SU-DHL-6 (cell line): ENCODE measurements at regions not wholly inside any gene's neighbourhood (a gene's known extent, or its start where the extent isn't known, plus 50 kb on each side); places are given as distances from the start of the nearest gene placed in this dataset.

Source experiments
- EZH2phosphoT487 ChIP-seq: fragments of 200-600 bp; sonication (generic), shearing (Covaris generic); conservative IDR thresholded peaks from 2 replicates; pipeline ENCODE4 v1.6.1; 2018; ENCODE audit warnings: mild to moderate bottlenecking, antibody characterized with exemption, low read length, moderate library complexity, mixed read lengths
- TF ChIP-seq, protein P1 (sequence below): fragments of 200-600 bp; sonication (generic); IDR thresholded peaks from one replicate; pipeline ENCODE4 v1.5.1; 2017; ENCODE audit warnings: antibody characterized with exemption, mild to moderate bottlenecking, low read length, moderate library complexity; ENCODE audit not compliant: insufficient read depth, poor library complexity, severe bottlenecking

DNA sequence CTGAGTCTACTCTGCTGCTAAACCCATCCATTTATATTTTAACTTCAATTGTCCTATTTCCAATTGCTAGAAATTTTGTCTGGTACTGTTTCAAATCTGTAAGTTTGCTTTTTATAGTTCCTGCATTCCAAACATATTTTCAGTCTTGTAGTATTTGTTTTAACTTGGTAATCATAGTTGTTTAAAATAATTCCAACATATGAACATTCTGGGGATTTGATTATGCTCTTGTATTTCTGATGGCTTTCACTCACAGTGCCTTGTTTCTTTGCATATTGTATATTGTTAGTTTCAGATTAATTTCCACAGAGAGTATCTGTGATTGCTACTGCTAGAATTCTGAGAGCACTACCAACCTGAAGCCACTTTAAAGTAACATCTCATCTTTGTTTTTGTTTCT lies 202.4 kb downstream of the ETAA1 start:
- TF ChIP-seq, protein P1, sequence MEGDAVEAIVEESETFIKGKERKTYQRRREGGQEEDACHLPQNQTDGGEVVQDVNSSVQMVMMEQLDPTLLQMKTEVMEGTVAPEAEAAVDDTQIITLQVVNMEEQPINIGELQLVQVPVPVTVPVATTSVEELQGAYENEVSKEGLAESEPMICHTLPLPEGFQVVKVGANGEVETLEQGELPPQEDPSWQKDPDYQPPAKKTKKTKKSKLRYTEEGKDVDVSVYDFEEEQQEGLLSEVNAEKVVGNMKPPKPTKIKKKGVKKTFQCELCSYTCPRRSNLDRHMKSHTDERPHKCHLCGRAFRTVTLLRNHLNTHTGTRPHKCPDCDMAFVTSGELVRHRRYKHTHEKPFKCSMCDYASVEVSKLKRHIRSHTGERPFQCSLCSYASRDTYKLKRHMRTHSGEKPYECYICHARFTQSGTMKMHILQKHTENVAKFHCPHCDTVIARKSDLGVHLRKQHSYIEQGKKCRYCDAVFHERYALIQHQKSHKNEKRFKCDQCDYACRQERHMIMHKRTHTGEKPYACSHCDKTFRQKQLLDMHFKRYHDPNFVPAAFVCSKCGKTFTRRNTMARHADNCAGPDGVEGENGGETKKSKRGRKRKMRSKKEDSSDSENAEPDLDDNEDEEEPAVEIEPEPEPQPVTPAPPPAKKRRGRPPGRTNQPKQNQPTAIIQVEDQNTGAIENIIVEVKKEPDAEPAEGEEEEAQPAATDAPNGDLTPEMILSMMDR, result no peak
- no peak for TF ChIP-seq EZH2phosphoT487
